Neural crest cell (in vitro differentiated cells): ENCODE measurements at regions not wholly inside any gene's neighbourhood (a gene's known extent, or its start where the extent isn't known, plus 50 kb on each side); places are given as distances from the start of the nearest gene placed in this dataset.

Experiments
- DNase-seq: peaks from one replicate; pipeline ENCODE4 v3.0.0; 2021; ENCODE audit warnings: low read depth, mixed read lengths, low spot score
- H3K27ac Mint-ChIP-seq: one replicate; pipeline ENCODE4 v1.8.0; 2021; ENCODE audit warnings: mild to moderate bottlenecking, mixed read lengths; ENCODE audit not compliant: unreplicated experiment
- H3K27me3 Mint-ChIP-seq: 2 replicates; pipeline ENCODE4 v1.8.0; 2021; ENCODE audit warnings: low read depth, mild to moderate bottlenecking, mixed read lengths
- H3K36me3 Mint-ChIP-seq: 2 replicates; pipeline ENCODE4 v1.8.0; 2021; ENCODE audit warnings: low read depth, mild to moderate bottlenecking, mixed read lengths
- H3K4me1 Mint-ChIP-seq: 2 replicates; pipeline ENCODE4 v1.8.0; 2021; ENCODE audit warnings: mixed read lengths
- H3K4me3 Mint-ChIP-seq: one replicate; pipeline ENCODE4 v1.8.0; 2021; ENCODE audit warnings: mild to moderate bottlenecking, mixed read lengths
- H3K9me3 Mint-ChIP-seq: 2 replicates; pipeline ENCODE4 v1.8.0; 2021; ENCODE audit warnings: mixed read lengths
- CTCF ChIP-seq: fragments of 200-600 bp; sonication (generic); conservative IDR thresholded peaks from 2 replicates; pipeline ENCODE4 v1.5.0; 2021; ENCODE audit warnings: antibody characterized with exemption, mild to moderate bottlenecking

- no peaks in the 10 kb centered on the region for H3K9me3 Mint-ChIP-seq
- no peaks in the 10 kb centered on the region for H3K4me1 Mint-ChIP-seq
- no peaks in the 10 kb centered on the region for H3K36me3 Mint-ChIP-seq
- TF ChIP-seq CTCF = no peak
- H3K27me3 Mint-ChIP-seq = peaks cover 21% of the 10 kb centered on the region
- DNase-seq = no peak
- H3K27ac Mint-ChIP-seq = no peak overlapping the region
- H3K4me3 Mint-ChIP-seq = no peak overlapping the region
Measured at GRCh38 chr19:31135841-31136240, 213.4 kb downstream of the TSHZ3 start.

GRCh38 chr19:31132753-31133110 lies 216.5 kb downstream of the TSHZ3 start:
- H3K27me3 Mint-ChIP-seq = peaks cover 21% of the 10 kb centered on the region
- no peak overlapping the region for H3K27ac Mint-ChIP-seq
- H3K4me1 Mint-ChIP-seq = no peaks in the 10 kb centered on the region
- no peak overlapping the region for H3K4me3 Mint-ChIP-seq
- H3K36me3 Mint-ChIP-seq = no peaks in the 10 kb centered on the region
- no peak for TF ChIP-seq CTCF
- H3K9me3 Mint-ChIP-seq = no peaks in the 10 kb centered on the region
- no peak for DNase-seq

DNA sequence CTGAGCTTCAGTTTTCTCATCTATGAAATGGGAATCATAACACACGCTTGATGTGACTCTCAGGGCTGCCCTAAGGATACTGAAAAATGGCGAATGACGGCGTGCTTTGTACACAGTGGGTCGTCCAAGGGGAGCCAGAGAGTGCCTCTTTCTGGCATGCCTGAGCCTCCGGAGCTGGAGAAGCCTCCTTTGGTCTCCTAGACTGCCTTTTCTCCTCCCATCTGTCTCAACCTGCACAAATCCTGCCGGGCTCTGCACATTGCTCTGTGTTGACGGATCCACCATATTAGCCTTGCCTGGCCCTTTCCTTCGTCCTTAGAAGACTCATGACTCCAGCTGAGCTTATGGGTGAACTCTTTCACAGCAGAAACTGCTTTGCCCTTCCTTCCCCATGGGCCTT lies 220.9 kb downstream of the TSHZ3 start:
- H3K27ac Mint-ChIP-seq = no peak overlapping the region
- H3K36me3 Mint-ChIP-seq = no peaks in the 10 kb centered on the region
- no peak for TF ChIP-seq CTCF
- H3K4me3 Mint-ChIP-seq = no peak overlapping the region
- no peak for DNase-seq
- H3K9me3 Mint-ChIP-seq = no peaks in the 10 kb centered on the region
- no peaks in the 10 kb centered on the region for H3K4me1 Mint-ChIP-seq
- H3K27me3 Mint-ChIP-seq = no peaks in the 10 kb centered on the region

DNA sequence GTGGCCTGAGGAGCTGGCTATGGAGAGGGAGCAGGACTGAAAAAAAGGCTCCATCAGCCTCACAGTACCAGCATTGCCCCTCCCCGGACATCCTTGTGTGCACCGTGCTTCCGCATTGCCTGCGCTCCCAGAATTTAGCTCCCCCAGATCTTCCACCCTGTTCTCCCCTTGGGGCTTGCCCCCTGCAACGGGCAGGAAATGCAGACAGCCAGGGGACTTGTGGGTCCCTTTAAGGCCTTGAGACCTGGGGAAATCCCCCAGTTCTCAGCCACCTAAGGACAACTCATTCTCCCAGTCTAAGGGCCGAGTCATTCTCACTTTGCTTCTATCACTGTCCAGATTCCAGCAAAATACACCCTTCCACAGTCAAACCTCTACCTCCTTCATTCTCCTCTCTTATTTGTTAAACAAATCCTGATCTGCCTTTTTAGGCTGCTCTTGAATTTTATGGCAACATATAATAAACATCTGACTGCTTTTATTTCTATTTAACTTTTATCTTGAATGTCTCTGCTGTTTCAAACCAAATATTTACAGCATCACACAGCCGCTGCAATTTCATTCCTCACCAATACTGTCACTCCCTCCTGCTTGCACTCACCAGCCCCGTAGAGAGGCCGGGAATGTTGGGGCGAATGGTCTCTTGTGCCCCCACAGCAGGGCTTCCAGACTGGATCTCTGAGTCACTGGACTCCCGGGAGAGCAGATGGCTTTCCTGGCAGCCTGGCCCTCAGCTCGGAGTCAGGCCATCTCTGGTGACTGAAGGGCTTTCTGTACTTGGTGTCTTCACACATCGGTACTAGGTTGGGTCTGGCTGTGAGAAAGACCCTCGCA lies 221.9 kb downstream of the TSHZ3 start:
- DNase-seq = no peak
- H3K27me3 Mint-ChIP-seq = no peaks in the 10 kb centered on the region
- no peak for TF ChIP-seq CTCF
- H3K36me3 Mint-ChIP-seq = no peaks in the 10 kb centered on the region
- peak overlapping the region; percentile 81 for H3K27ac Mint-ChIP-seq
- no peaks in the 10 kb centered on the region for H3K9me3 Mint-ChIP-seq
- no peaks in the 10 kb centered on the region for H3K4me1 Mint-ChIP-seq
- no peak overlapping the region for H3K4me3 Mint-ChIP-seq

DNA sequence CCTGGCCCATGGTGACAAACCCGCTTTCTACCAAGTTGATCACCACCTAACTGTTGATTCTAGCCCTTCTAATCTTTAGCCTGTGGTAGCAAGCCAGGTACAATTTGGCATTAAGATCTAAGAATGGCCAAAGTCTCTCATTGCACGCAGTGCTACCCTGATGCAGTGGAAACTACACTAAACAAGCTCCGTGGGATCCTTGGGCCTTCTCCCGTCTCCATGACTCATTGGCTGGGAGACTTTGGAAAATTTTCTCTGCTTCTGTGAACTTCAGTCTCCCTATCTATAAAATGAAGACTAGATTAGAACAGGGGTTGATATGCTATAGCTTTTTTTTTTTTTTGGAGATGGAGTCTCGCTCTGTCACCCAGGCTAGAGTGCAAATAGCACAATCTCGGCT lies 223.0 kb downstream of the TSHZ3 start:
- TF ChIP-seq CTCF = no peak
- no peak for DNase-seq
- H3K4me1 Mint-ChIP-seq = peaks cover 5% of the 10 kb centered on the region
- peaks cover 3% of the 10 kb centered on the region for H3K9me3 Mint-ChIP-seq
- no peaks in the 10 kb centered on the region for H3K27me3 Mint-ChIP-seq
- H3K4me3 Mint-ChIP-seq = no peak overlapping the region
- no peak overlapping the region for H3K27ac Mint-ChIP-seq
- no peaks in the 10 kb centered on the region for H3K36me3 Mint-ChIP-seq
